ENCODE measurements at regions not wholly inside any gene's neighbourhood (a gene's known extent, or its start where the extent isn't known, plus 50 kb on each side); places are given as distances from the start of the nearest gene placed in this dataset.

DNA sequence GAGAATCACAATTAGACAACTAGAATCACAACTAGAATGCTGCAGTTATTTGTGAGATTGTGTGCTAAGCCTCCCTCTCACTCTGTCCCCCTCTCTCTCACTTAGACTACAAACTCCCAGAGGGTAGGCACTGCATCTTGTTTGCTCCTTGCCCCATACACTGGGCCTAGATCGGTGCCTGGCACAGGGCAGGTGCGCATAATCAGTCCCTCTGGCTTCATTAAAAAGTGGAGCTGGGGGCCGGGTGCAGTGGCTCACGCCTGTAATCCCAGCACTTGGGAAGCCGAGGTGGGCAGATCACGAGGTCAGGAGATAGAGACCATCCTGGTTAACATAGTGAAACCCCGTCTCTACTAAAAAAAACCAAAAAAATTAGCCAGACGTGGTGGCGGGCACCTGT is 456.8 kb downstream of the MIAT start:
- DNase-seq (ENCODE audit: low spot score) = no peak
- in situ Hi-C loops (cut with HindIII; ENCODE audit: low sequenced_read_pairs) = no loop called here

DNA sequence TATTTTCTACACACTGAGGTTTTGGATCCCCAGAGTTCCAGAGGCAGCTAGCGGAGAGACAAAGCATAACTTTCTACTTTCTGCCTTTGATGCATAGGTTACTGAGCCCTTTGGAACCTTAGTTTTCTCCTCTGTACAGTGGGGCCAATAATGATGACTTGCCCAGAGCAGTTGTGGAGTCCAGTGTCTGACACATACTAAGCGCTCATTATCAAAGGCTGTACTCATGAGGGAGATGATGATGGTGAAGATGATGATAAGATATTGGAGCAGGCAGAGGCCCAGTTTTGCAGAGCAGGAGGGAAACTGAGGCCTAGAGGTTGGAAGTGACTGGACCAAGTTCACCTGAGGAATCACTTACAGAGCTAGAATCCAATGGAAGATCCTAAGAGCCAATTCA is 458.0 kb downstream of the MIAT start:
- DNase-seq (ENCODE audit: low spot score) = no peak

DNA sequence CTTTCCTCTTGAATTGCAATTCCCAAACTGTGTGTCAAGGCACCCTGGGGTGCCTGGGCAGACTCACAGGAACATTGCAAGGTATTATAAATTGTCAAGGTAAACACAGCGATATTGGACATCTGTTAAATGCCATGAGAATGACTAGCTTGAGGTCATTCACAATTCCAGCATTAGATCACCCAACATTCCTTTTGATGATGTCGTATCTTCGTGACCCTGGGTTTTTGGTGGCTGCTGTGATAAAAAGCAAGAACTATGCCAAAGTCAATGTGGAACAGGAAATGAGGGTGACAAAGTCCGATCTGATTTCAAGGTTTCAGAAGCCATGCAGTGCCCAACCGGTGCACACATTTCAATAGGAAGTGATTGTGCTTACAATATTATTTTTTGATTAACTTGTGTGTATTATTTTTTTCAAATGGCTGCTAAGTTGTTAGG is 458.4 kb downstream of the MIAT start:
- in situ Hi-C loops (cut with HindIII; ENCODE audit: low sequenced_read_pairs) = no loop called here
- no peak for DNase-seq (ENCODE audit: low spot score)

More for the DNA sequence above, 458.0 kb downstream of the MIAT start:
- in situ Hi-C loops (cut with HindIII; ENCODE audit: low sequenced_read_pairs) = no loop called here

DNA sequence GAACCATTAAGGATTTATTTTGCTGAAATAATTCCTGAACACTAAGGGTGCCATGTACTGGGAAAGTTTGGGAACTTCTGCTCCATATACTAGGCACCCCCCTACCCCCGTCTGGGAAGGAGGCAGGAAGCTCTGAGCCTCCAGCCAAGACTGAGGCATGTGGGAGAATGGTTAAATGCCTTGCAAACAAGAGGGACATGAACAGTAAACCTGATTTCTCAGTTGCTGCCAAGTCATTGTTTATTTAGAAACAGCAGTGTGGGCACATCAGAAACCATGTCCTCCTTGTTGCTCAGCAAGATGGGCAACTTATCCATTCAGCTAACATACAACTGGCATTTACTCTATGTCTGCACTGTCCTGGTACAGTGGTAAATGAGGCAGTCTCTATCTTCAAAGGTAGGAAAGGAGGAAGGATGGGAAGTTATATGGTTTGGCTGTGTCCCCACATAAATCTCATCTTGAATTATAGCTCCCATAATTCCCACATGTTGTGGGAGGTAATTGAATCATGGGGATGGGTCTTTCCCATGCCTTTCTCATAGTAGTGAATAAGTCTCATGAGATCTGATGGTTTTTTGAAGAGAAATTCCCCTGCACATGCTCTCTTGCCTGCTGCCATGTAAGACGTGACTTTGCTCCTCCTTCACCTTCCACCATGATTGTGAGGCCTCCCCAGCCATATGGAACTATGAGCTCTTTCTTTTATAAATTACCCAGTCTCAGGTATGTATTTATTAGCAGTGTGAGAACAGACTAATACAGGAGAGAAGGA is 459.1 kb downstream of the MIAT start:
- in situ Hi-C loops (cut with HindIII; ENCODE audit: low sequenced_read_pairs) = no loop called here
- DNase-seq (ENCODE audit: low spot score) = no peak

DNA sequence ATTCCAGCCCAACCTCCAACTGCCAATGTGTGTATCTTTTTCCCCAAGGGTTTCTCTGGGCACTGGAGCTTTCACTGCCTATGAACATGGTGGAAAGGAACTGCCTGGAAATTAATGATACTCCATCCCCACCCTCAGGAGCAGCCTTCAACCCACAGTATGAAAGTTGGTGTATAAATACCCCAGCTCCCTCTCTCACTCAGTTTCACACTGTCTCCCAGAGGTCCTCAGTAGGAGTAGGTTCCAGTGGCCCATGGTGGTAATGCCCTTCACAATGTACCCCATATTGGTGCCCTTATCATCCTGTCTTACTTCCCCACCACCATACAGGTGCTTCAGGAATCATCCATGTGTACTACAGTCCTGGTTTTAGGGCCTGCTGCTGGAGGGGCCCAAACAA is 462.6 kb downstream of the MIAT start:
- in situ Hi-C loops (cut with HindIII; ENCODE audit: low sequenced_read_pairs) = no loop called here
- no peak for DNase-seq (ENCODE audit: low spot score)

DNA sequence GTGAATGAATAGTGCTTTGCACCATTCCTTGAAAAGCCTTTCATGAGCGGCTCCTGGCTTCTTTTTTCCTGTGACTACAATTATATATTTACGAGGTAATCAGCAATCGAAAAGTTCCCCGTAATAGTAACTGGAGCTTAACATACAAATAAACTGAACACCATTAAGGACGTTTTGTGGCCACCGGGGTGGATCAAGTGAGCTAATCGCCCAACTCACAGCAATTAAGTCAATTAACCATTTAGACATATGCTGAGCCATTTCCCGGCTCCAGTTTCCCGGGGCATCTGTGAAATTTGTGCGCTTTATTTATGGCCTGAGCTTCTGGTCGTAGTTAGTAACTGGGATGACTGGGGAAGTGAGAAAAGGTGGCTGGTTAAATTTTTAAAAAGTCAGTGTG is 465.2 kb downstream of the MIAT start:
- in situ Hi-C loops (cut with HindIII; ENCODE audit: low sequenced_read_pairs) = no loop called here
- no peak for DNase-seq (ENCODE audit: low spot score)

DNA sequence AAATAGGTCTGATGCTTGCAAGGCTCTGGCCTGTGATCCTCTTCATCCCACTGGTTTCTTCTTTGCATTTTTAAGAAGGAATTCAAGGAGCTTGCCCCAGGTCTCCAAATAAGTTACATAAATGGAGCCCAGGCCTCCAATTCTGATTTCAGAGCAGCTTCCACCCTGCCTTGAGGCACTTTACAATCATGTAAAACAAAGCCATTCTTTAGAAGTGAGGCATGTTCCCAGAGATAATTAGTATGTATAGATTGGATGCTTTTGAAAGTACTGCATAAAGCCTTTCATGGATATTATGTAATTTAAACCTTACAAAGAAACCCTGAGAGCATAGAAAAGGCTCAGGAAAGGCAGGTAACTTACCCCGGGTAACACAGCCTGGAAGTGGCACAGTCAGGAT is 466.5 kb downstream of the MIAT start:
- DNase-seq (ENCODE audit: low spot score) = no peak
- in situ Hi-C loops (cut with HindIII; ENCODE audit: low sequenced_read_pairs) = no loop called here

DNA sequence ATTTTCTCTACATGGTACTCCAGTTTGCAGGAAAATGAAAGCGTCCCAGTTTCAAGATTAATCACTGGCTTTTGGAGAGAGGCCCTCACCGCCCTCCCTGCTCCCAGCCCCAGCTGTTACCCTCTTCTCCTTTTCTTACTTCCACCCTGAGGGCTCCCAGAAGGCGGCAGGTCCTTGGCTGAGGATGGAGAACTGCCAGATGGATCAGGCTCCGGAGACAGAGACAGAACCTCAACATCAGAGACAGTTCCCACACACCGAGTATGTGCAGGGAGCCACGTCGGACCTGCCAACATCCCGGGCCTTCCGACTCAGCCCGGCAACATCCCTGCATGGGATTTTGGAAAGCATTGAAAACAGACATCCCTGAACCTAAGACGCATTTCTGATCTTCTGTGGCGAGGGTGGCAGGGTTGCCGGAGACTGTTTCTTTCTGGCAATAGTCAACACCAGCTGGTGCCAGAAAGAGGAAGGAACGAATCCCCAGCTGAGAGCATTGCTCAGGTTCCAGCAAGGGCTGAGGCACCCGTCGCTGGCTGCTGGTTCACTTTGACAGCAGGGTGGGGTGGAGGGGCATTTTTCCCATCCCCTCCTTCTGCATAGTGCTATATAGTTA is 467.1 kb downstream of the MIAT start:
- in situ Hi-C loops (cut with HindIII; ENCODE audit: low sequenced_read_pairs) = no loop called here
- DNase-seq (ENCODE audit: low spot score) = no peak

DNA sequence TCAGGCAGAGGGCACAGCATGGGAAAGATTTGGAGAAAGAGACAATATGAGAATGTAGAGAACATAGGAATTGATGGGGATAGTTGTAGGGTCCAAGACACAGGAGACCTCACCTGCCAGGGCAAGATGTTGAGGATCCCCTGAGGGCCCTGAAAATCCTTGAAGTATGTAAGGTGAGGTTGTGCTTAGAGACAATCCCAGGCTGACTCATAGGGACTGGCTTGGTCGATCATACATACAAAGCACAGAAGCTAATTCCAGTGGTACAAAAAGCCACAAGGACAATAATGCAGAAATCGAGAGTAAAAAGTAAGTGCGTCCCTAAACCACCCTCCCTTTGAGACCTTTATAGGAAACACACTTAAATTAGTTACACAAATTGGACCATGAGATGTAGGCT is 468.2 kb downstream of the MIAT start:
- in situ Hi-C loops (cut with HindIII; ENCODE audit: low sequenced_read_pairs) = no loop called here
- no peak for DNase-seq (ENCODE audit: low spot score)

DNA sequence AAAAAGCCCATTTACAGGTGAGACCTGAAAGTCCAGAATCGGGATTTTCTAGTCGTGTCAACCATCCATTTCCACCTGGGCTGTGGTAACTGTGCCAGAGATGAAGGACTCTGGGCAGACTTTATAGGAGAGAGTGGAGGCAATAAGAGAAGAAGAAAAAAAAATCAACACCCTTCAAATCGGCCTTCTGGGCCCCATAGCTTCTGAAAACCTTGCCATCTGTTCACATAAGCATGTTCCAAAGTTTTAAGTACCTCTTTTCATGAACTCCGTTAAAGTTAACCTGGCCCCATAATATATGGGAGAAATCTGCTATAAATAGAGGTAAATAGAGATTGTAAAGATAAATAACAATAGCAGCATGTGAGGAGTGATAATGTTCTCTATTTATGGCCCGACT is 470.5 kb downstream of the MIAT start:
- in situ Hi-C loops (cut with HindIII; ENCODE audit: low sequenced_read_pairs) = no loop called here
- DNase-seq (ENCODE audit: low spot score) = no peak

DNA sequence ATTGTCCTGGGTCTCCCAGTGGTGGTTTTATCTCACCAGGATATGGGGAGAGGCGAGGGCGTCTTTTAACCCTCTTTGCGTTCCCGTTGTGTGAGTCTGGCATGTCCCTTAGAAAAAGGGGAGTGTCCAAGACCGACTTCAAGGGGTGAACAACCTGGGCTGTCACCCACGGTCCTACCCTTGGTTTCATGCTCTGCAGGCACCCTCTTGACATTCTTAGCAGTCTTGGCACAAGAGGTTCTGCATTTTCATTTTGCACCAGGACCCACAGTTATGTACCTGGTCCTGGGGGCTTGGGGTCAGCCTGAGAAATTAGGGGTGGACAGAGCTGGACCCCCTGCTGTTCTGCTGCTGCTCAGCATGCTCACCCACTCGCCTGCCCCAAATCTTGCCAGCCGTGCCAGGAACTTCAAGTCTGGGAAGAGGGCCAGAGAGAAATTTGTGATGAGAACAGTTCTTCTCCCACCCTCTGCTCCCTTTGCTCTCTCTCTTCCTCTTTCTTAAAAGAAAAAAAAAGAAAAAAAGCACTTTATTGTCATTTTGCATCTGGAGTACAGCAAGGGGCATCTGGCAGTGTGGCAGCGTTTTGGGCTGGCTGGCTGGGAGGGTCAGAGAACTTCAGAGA is 471.2 kb downstream of the MIAT start:
- no peak for DNase-seq (ENCODE audit: low spot score)
- in situ Hi-C loops (cut with HindIII; ENCODE audit: low sequenced_read_pairs) = no loop called here

DNA sequence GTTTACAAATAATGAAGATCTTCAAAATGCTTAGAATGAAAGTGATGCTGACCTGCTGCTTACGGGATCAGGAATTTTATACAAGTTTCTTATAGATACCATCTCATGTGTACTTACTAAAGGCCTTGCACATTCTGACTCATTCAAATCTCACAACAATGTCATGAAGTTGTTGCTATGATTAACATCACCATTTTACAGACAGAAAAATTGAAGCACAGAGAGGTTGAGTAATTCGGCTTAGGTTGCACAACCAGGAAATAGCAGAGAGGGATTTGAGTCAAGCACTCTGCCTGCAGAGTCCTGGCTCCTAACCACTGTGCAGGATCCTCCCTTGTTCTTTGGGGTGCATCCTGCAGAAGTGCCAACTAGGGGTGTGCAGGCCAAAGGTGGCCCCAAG is 471.9 kb downstream of the MIAT start:
- no peak for DNase-seq (ENCODE audit: low spot score)
- in situ Hi-C loops (cut with HindIII; ENCODE audit: low sequenced_read_pairs) = no loop called here

DNA sequence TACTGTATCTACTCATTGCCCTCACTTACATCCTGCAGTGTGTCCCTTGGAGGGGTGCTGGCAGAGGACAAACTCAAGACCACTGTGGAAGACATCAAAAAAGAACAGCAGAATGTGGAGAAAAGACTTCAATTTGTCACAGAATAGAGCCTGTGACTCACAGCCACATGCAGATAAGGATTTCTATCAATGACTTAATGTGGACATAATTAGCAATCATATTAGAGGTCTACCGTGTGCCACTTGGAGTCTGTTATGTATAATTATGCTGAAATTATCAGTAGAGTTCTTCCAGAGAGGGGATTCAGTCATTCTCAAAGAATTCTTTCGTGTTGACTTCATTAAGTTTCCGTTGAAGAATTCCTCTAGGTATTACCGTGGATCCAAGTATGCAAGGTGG is 473.5 kb downstream of the MIAT start:
- in situ Hi-C loops (cut with HindIII; ENCODE audit: low sequenced_read_pairs) = no loop called here
- no peak for DNase-seq (ENCODE audit: low spot score)

DNA sequence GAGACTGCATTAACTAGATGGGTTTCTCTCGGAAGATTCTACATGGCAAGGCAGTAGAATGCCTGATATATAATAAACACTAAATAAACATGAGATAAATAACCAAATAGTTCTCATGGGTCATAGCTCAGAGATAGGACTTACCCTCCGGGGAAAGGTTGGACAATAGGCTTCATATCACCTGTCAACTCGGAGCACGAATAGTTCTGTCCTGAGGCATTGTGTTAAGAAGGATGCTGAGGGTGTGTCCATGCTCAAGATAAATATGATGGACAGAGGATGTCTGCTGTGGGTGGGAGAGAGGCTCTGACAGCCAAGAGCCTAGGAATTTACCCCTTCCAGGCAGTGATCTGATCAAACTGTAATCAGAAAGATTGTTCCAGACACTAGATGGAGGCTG is 474.0 kb downstream of the MIAT start:
- no peak for DNase-seq (ENCODE audit: low spot score)
- in situ Hi-C loops (cut with HindIII; ENCODE audit: low sequenced_read_pairs) = no loop called here

DNA sequence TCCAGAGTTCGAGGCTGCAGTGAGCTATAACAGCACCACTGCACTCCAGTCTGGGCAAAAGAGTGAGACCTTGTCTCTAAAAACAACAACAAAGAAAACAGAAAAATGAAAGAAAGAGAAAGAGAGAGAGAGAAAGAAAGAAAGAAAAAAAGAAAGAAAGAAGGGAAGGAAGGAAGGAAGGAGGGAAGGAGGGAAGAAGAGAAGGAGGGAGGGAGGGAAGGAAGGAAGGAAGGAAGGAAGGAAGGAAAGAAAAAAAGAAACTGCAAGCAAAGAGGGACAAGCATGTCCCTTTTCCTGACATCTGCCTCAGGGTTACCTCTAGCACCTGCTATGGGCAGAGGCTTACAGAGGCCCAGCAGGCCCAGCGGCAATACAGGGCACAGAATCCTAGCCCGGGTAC is 475.0 kb downstream of the MIAT start:
- in situ Hi-C loops (cut with HindIII; ENCODE audit: low sequenced_read_pairs) = no loop called here
- no peak for DNase-seq (ENCODE audit: low spot score)

DNA sequence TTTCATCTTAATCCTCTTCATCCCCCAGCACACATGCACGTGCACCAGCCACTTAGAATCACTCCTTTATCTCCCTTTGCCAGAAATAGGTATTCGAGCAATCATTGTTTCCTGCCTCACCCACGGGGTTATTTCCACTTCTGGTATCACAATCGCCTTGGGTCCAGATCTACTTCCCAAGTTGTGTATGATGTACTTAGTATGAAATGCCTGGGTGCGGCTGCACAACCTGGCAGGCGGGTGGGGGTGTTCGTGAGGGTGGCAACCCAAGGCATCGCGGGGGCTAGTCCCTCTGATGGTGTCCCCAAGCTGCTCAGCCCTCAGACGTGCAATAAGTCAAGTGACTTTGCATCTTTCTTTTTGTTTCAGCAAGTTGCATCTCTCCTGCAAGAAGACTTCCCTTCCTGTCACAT is 475.6 kb downstream of the MIAT start:
- no peak for DNase-seq (ENCODE audit: low spot score)
- in situ Hi-C loops (cut with HindIII; ENCODE audit: low sequenced_read_pairs) = no loop called here

DNA sequence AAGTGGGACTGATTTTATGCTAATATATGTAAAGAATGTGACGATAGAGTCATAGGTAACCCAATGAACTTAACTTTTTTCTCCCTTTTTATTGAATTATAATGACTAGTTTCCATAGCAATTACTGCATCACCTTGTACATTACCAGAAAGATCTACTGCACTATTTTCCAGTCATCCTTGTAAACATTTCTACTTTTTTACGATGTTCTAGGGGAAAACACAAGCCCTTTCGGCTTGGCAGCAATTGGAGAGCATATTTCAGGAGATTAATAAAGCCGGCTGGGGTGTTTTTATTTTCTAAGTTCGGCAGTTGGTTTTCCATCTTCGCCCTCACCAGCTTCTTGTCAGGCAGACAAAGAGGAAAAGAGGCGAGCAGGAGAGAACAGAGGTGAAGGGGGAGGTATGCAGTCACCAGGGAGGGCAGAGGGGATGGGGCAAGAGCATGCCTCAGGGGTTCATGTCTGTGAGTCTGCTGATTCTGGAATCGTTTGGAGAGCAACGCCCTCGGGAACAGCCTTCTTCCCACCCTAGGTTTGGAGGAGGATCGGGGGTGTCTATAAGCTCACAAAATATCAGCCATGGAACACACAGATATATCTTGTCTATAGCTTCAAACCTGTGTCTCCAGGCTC is 476.4 kb downstream of the MIAT start:
- no peak for DNase-seq (ENCODE audit: low spot score)
- in situ Hi-C loops (cut with HindIII; ENCODE audit: low sequenced_read_pairs) = no loop called here

DNA sequence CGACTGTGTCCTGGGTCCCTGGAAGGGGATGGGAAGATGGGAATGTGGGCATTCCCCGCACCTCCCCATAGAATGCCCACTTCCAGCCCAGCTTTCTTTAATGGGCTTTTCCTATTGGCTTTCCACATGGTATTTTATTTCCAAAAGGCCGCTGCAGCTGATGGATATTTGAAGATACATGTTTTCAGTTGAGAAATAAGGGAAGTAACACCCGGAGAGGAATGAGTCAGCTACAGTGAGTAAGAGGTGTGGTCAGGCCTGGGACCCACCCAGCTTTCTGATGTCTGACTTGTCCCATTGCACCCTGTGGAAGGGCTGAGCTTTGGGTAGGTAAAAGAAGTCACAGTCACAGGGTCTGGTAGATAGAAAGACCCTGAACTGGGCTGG is 476.9 kb downstream of the MIAT start:
- in situ Hi-C loops (cut with HindIII; ENCODE audit: low sequenced_read_pairs) = no loop called here

DNA sequence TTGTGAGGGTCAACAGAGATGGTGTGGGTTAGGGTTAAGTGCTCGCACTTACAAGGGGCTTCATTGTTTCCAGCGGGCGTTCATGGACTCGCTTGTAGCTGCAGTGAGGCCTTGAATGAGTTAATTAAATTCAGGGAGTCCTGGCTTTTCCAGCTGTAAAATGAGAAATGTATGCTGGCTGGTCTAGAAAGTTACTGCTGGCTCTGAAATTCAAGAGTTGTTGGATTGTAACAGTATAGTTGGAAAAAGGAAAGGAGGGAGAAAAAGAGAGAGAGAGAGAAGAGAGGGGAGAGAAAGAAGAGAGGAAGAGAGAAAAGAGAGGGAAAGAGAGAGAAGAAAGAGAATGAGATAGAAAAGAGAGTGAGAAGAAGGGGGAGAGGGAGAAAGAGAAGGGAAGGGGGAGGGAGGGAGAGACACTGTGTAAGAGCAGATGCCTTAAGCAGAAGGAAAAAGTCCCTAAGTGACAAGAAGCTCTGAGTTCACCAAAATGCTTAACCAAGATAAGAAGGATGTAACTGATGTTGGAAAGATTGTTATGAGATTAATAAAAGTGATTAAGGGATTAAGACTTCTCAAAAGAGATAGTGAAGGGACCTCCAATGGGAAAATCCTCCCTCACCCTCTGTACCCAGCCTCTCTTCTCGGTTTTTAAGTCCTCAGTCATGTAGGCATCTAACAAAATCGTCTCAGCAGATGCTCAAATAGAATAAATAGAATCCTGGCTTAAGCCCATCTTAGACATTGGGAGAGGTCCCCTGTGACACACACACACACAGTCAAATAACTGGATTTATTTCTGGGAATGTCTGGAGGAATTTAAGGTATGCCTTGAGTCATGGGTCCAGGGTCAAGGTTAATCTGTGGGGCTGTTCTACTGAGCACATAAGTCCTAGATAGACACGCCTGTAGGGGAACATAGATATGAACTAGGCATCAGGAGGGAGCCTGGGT is 477.9 kb downstream of the MIAT start:
- DNase-seq (ENCODE audit: low spot score) = no peak
- in situ Hi-C loops (cut with HindIII; ENCODE audit: low sequenced_read_pairs) = no loop called here

More for the DNA sequence above, 476.9 kb downstream of the MIAT start:
- no peak for DNase-seq (ENCODE audit: low spot score)

All from G401 (cell line).